Glutamatergic neuron (in vitro differentiated cells): ENCODE measurements at regions not wholly inside any gene's neighbourhood (a gene's known extent, or its start where the extent isn't known, plus 50 kb on each side); places are given as distances from the start of the nearest gene placed in this dataset.

Experiments
- DNase-seq: peaks from one replicate; pipeline ENCODE4 v3.0.0; 2022
- H3K27ac Mint-ChIP-seq: one replicate; pipeline ENCODE4 v1.8.0; 2020; ENCODE audit warnings: mild to moderate bottlenecking, mixed read lengths, inconsistent platforms; ENCODE audit not compliant: unreplicated experiment
- H3K27me3 Mint-ChIP-seq: one replicate; pipeline ENCODE4 v1.8.0; 2020; ENCODE audit warnings: mild to moderate bottlenecking, moderate library complexity, mixed read lengths, inconsistent platforms; ENCODE audit not compliant: unreplicated experiment
- H3K36me3 Mint-ChIP-seq: one replicate; pipeline ENCODE4 v1.8.0; 2020; ENCODE audit warnings: mild to moderate bottlenecking, mixed read lengths, inconsistent platforms; ENCODE audit not compliant: unreplicated experiment
- H3K4me1 Mint-ChIP-seq: one replicate; pipeline ENCODE4 v1.8.0; 2020; ENCODE audit warnings: mild to moderate bottlenecking, low read depth, mixed read lengths, inconsistent platforms; ENCODE audit not compliant: unreplicated experiment
- H3K4me3 Mint-ChIP-seq: one replicate; pipeline ENCODE4 v1.8.0; 2020; ENCODE audit warnings: mild to moderate bottlenecking, mixed read lengths, inconsistent platforms; ENCODE audit not compliant: unreplicated experiment
- H3K9me3 Mint-ChIP-seq: one replicate; pipeline ENCODE4 v1.8.0; 2020; ENCODE audit warnings: mild to moderate bottlenecking, moderate library complexity, mixed read lengths, inconsistent platforms; ENCODE audit not compliant: unreplicated experiment
- TF ChIP-seq, protein P1 (sequence below): fragments of 200-600 bp; sonication (generic); IDR thresholded peaks from one replicate; pipeline ENCODE4 v1.5.0; 2021; ENCODE audit not compliant: partially characterized antibody, unreplicated experiment

DNA sequence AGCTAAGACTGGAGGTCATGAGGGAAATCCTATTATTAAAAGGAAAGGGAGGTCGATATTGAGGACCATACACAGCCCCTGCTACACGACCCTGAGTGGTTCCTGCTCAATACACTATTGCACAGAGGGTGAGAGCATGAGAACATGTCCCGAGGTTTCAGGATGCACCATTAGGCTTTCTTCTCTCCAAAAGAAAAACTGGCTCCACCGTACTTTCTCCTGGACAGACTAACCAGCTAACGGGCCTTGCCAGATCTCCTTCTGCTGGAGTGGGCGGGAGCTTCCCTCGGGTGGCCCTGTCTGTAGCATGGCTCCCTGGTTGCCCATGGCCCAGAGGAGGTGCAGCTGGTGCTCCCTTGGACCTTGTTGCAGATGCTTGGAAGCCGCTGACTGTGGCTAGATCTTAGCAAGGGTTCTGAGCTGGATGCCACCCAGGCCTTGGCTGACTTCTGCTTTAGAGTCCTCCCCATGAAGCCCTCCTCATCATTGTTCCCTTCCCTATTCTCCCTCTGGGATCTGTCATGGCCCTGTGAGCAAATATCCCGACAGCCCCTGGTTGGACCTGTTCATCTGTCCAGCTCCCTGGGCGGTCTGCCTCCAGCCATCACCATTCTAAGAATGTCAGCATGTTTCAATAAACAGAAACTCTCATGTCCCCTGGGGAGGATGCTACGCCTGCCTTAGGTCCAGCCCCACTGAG lies 52.9 kb upstream of the SHH start:
- Mint-ChIP-seq H3K9me3 (no peaks in the 10 kb centered on the region), H3K36me3 (no peaks in the 10 kb centered on the region), H3K4me3 (no peak overlapping the region), H3K27ac (no peak overlapping the region), H3K4me1 (no peaks in the 10 kb centered on the region), H3K27me3 (no peaks in the 10 kb centered on the region)
- TF ChIP-seq, protein P1, sequence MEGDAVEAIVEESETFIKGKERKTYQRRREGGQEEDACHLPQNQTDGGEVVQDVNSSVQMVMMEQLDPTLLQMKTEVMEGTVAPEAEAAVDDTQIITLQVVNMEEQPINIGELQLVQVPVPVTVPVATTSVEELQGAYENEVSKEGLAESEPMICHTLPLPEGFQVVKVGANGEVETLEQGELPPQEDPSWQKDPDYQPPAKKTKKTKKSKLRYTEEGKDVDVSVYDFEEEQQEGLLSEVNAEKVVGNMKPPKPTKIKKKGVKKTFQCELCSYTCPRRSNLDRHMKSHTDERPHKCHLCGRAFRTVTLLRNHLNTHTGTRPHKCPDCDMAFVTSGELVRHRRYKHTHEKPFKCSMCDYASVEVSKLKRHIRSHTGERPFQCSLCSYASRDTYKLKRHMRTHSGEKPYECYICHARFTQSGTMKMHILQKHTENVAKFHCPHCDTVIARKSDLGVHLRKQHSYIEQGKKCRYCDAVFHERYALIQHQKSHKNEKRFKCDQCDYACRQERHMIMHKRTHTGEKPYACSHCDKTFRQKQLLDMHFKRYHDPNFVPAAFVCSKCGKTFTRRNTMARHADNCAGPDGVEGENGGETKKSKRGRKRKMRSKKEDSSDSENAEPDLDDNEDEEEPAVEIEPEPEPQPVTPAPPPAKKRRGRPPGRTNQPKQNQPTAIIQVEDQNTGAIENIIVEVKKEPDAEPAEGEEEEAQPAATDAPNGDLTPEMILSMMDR: no peak
- no peak for DNase-seq

DNA sequence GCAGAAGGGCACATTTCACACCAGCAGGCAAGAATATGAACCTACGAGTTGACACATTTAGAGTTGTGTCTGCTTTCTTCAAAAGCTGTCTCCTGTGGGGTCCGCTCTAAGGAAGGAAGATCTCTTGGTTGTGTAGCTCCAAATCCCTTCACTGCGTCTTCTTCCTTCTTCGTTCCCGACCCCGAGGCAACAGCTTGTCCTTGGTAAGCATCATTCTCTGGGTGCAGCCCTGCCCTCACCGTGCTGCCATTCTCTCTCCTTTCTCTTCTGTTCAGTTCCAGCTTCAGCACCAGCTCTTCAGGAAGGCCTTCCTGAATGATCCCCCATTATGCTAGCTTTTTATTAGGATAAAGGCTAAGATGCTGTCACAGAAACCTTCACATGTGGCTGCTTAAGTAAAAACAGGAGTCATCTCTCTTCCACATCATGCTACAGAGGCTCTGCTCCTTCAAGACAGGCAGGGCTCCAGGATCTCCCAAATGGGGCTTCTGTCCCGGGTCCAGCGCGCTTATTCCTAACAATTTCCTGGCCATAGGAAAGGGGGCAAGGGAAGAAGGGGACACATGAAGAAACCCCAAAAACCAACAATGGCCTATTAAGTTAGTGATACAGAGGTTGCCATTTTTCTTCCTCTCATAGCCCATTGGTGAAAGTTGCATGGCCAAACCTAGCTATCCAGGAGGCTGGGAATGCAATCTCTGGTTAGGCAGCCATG lies 52.2 kb upstream of the SHH start:
- no peak for DNase-seq
- H3K27ac Mint-ChIP-seq: no peak overlapping the region
- H3K27me3 Mint-ChIP-seq: no peaks in the 10 kb centered on the region
- TF ChIP-seq, protein P1: no peak
- no peaks in the 10 kb centered on the region for H3K36me3 Mint-ChIP-seq
- H3K4me3 Mint-ChIP-seq: no peak overlapping the region
- H3K9me3 Mint-ChIP-seq: no peaks in the 10 kb centered on the region
- no peaks in the 10 kb centered on the region for H3K4me1 Mint-ChIP-seq

DNA sequence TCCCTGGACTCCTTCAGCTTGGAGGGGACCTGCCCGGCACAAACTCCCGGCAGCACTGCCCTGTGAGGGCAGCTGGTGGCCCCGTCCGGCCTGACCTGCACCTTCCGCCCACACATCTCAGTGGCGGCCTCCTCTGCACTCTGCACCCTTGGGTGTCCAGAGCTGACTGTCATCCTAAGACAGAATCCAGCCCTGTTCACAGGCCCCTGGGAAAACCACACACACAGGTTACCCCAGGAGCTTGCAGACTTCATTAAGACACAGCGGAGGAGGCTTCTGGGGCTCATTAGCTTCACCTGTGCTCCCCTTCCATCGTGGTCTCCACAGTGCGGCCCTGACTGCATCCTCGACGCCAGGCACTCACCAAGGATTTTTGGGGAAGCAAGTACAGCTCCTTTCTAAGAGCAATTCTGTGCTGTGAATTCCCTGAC lies 51.5 kb upstream of the SHH start:
- no peaks in the 10 kb centered on the region for H3K9me3 Mint-ChIP-seq
- DNase-seq: no peak
- no peaks in the 10 kb centered on the region for H3K27me3 Mint-ChIP-seq
- H3K4me3 Mint-ChIP-seq: no peak overlapping the region
- H3K36me3 Mint-ChIP-seq: no peaks in the 10 kb centered on the region
- H3K4me1 Mint-ChIP-seq: no peaks in the 10 kb centered on the region
- no peak overlapping the region for H3K27ac Mint-ChIP-seq
- TF ChIP-seq, protein P1: no peak

DNA sequence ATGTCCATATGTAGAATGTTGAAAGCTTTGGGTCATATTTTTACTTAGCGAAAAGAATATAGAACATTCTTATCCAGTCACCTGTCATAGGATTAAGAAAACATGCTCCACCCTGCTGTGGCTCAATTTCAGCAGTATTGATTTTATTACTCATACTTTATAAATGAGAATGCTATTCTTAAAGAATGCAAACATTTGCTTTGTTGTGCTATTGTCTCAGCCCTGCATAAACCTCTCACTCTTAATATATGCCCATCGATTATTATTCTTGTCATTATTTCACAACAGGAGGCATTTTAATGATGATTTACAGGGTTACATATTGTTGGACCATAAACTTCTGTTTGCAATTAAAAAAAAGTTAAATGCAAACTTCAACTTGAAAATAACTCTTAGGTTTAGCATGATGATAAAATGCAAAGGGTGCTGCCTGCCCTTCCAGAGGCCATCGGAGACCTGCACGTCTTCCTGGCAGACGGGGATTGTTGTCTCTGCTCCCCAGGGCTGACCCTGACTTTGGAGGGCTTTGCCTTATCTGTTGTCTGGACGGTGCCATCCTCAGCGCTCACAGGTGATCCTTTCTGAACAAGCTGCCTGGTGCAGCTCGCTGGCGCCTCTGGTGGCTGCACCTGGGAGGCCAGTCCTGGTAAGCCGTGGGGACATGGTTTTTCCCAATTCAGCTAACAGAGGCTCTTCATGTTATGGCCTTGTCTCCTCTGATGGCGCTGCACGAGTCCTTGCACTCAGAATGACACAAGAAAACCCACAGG lies 50.0 kb upstream of the SHH start:
- Mint-ChIP-seq H3K4me1 (no peaks in the 10 kb centered on the region), H3K27me3 (no peaks in the 10 kb centered on the region), H3K9me3 (no peaks in the 10 kb centered on the region), H3K27ac (no peak overlapping the region), H3K4me3 (no peak overlapping the region), H3K36me3 (no peaks in the 10 kb centered on the region)
- DNase-seq: no peak
- TF ChIP-seq, protein P1: no peak
